BE2C (cell line): ENCODE measurements at regions not wholly inside any gene's neighbourhood (a gene's known extent, or its start where the extent isn't known, plus 50 kb on each side); places are given as distances from the start of the nearest gene placed in this dataset.

ENCODE experiments used
- DNase-seq: peaks from one replicate; pipeline ENCODE4 v3.0.0-alpha.2; 2020
- H3K27me3 ChIP-seq: fragments of 250-450 bp; sonication (Bioruptor Pico); 2 replicates; pipeline ENCODE4 v1.5.1; 2020; ENCODE audit warnings: mild to moderate bottlenecking
- H3K36me3 ChIP-seq: fragments of 250-450 bp; sonication (Bioruptor Pico); 2 replicates; pipeline ENCODE4 v1.5.1; 2020; ENCODE audit warnings: mild to moderate bottlenecking
- H3K4me1 ChIP-seq: fragments of 250-450 bp; sonication (Bioruptor Pico); 2 replicates; pipeline ENCODE4 v1.5.1; 2020
- H3K4me3 ChIP-seq: 2 replicates; pipeline ENCODE4 v1.5.1; 2011; ENCODE audit warnings: low read depth, low read length
- H3K9me3 ChIP-seq: fragments of 250-450 bp; sonication (Bioruptor Pico); 2 replicates; pipeline ENCODE4 v1.5.1; 2020
- CTCF ChIP-seq: IDR thresholded peaks from 2 replicates; pipeline ENCODE4 v1.5.1; 2012; ENCODE audit warnings: mild to moderate bottlenecking, low read depth, low read length

- Histone ChIP-seq H3K4me3 (no peak overlapping the region), H3K27me3 (no peaks in the 10 kb centered on the region), H3K9me3 (no peaks in the 10 kb centered on the region), H3K4me1 (no peaks in the 10 kb centered on the region), H3K36me3 (no peaks in the 10 kb centered on the region)
- no peak for DNase-seq
- no peak for TF ChIP-seq CTCF
Observed at GRCh38 chr6:65924411-65924810, 217.4 kb upstream of the EYS start.

DNA sequence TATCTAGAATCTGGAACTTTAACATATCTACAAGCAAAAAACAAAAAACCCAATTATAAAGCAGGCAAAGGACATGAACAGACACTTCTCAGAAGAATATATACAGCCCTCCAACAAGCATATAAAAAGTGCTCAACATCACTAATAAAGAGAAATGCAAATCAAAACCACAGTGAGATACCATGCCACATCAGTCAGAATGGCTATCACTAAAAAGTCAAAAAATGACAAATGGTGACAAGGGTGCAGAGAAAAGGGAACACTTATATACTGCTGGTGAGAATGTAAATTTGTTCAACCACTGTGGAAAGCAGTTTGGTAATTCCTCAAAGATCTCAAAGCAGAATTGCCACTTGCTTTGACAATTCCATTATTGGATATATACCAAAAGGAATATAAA, 215.0 kb upstream of the EYS start:
- Histone ChIP-seq H3K9me3 (no peaks in the 10 kb centered on the region), H3K27me3 (no peaks in the 10 kb centered on the region), H3K36me3 (no peaks in the 10 kb centered on the region), H3K4me3 (no peak overlapping the region), H3K4me1 (no peaks in the 10 kb centered on the region)
- no peak for DNase-seq
- no peak for TF ChIP-seq CTCF

- no peak for DNase-seq
- Histone ChIP-seq H3K9me3 (no peaks in the 10 kb centered on the region), H3K4me1 (no peaks in the 10 kb centered on the region), H3K27me3 (no peaks in the 10 kb centered on the region), H3K4me3 (no peak overlapping the region), H3K36me3 (no peaks in the 10 kb centered on the region)
- no peak for TF ChIP-seq CTCF
Observed at GRCh38 chr6:65908065-65908464, 201.0 kb upstream of the EYS start.

GRCh38 chr6:65903992-65904391, 197.0 kb upstream of the EYS start:
- no peaks in the 10 kb centered on the region for H3K9me3 ChIP-seq
- no peaks in the 10 kb centered on the region for H3K36me3 ChIP-seq
- no peak overlapping the region for H3K4me3 ChIP-seq
- no peak for DNase-seq
- no peaks in the 10 kb centered on the region for H3K4me1 ChIP-seq
- no peak for TF ChIP-seq CTCF
- H3K27me3 ChIP-seq: no peaks in the 10 kb centered on the region

GRCh38 chr6:65900928-65901327, 193.9 kb upstream of the EYS start:
- no peak overlapping the region for H3K4me3 ChIP-seq
- H3K9me3 ChIP-seq: no peaks in the 10 kb centered on the region
- no peaks in the 10 kb centered on the region for H3K27me3 ChIP-seq
- H3K36me3 ChIP-seq: no peaks in the 10 kb centered on the region; the same call in 1 of the 2 replicates
- TF ChIP-seq CTCF: no peak
- H3K4me1 ChIP-seq: no peaks in the 10 kb centered on the region
- no peak for DNase-seq

DNA sequence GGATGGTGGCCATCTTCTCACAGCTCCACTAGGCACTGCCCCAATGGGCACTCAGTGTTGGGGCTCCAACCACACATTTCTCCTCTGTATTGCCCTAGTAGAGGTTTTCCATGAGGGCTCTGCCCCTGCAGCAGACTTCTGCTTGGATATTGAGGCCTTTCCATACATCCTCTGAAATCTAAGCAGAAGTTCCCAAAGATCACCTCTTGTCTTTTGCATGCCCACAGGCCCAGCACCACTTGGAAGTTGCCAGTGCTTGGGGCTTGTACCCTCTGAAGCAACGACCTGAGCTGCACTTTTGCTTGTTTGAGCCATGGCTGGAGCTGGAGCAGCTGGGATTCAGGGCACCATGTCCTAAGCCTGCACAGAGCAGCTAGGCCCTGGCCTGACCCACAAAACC, 189.1 kb upstream of the EYS start:
- H3K27me3 ChIP-seq: no peaks in the 10 kb centered on the region
- H3K36me3 ChIP-seq: no peaks in the 10 kb centered on the region; the same call in 1 of the 2 replicates
- no peaks in the 10 kb centered on the region for H3K4me1 ChIP-seq
- no peaks in the 10 kb centered on the region for H3K9me3 ChIP-seq
- DNase-seq: no peak
- H3K4me3 ChIP-seq: no peak overlapping the region
- TF ChIP-seq CTCF: no peak
